HepG2 (cell line): ENCODE measurements at regions not wholly inside any gene's neighbourhood (a gene's known extent, or its start where the extent isn't known, plus 50 kb on each side); places are given as distances from the start of the nearest gene placed in this dataset.

Experiments used
- ATAC-seq: fragments of 200-7000 bp; cut with Tn5 transposase; 3 replicates; pipeline ENCODE4 v1.9.1; 2020; ENCODE audit warnings: mild to moderate bottlenecking, moderate library complexity
- BruUV-seq: library from RNA; stranded (reverse); fragments of 400-500 nt; replicated peaks from 2 replicates; lab custom pipeline; 2021; lab: Mats Ljungman, UMichigan
- CTCF ChIA-PET: fragments of 300-600 bp; formaldehyde crosslinking; extraction: SDS; loops from one replicate; lab custom pipeline; 2021; ENCODE audit warnings: low total read pairs, inconsistent platforms, low intra/inter-chr PET ratio; lab: Yijun Ruan, JAX
- POLR2A ChIA-PET: fragments of 350-600 bp; sonication (Branson Sonifier 250); formaldehyde crosslinking; loops from one replicate; lab custom pipeline; 2020; ENCODE audit warnings: antibody characterized with exemption, inconsistent platforms; lab: Yijun Ruan, JAX
- DNase-seq: peaks from one replicate; pipeline ENCODE4 v3.0.0-alpha.2; 2015; ENCODE audit warnings: low spot score
- FAIRE-seq: peaks from 3 replicates; lab custom pipeline; 2011; peaks lifted over from hg19 to GRCh38; lab: Jason Lieb, UNC
- H2AFZ ChIP-seq: one replicate; pipeline ENCODE4 v1.6.1; 2011; ENCODE audit warnings: low read length, inconsistent platforms
- H3K27ac ChIP-seq: fragments of 300-600 bp; 3 replicates; pipeline ENCODE4 v1.8.0; 2011; ENCODE audit warnings: mixed run types, mild to moderate bottlenecking, mixed read lengths, low read length, inconsistent platforms; ENCODE audit not compliant: insufficient read depth; ENCODE audit errors: extremely low read length
- H3K27me3 ChIP-seq, 2 experiments: fragments of 200-600 bp in 1 of 2; 2 replicates in 1 of 2; 3 replicates in 1 of 2; pipeline versions ENCODE4 v1.6.0 to v1.8.0; 2011; ENCODE audit warnings: low read length in 2 of 2, mild to moderate bottlenecking in 2 of 2, moderate library complexity in 2 of 2, inconsistent platforms in 1 of 2; ENCODE audit not compliant: insufficient read depth in 2 of 2, control insufficient read depth in 1 of 2
- H3K36me3 ChIP-seq, 2 experiments: fragments of 200-600 bp in 1 of 2; replicated peaks in 1 of 2; 2 replicates in 1 of 2; 3 replicates in 1 of 2; pipeline versions ENCODE4 v1.5.1 to v1.8.0; 2011; ENCODE audit warnings: low read length in 2 of 2, inconsistent platforms in 1 of 2; ENCODE audit not compliant: insufficient read depth in 2 of 2, control insufficient read depth in 1 of 2
- H3K4me1 ChIP-seq: 2 replicates; pipeline ENCODE4 v1.5.1; 2012; ENCODE audit warnings: low read length, inconsistent platforms; ENCODE audit not compliant: insufficient read depth
- H3K4me2 ChIP-seq: 2 replicates; pipeline ENCODE4 v1.6.0; 2011; ENCODE audit warnings: low read depth, low read length, inconsistent platforms
- H3K4me3 ChIP-seq, 3 experiments: fragments of 200-600 bp in 1 of 3; sonication (generic), shearing (Covaris generic) in 1 of 3; replicated peaks in 1 of 3; 2 replicates each; pipeline ENCODE4 v1.5.1; 2011 to 2016; ENCODE audit warnings: low read length in 3 of 3, inconsistent platforms in 2 of 3, low read depth in 2 of 3, mild to moderate bottlenecking in 2 of 3, control low read depth in 1 of 3, mixed read lengths in 1 of 3; ENCODE audit not compliant: insufficient read depth in 1 of 3
- H3K79me2 ChIP-seq: one replicate; pipeline ENCODE4 v1.6.1; 2011; ENCODE audit warnings: low read length, inconsistent platforms; ENCODE audit not compliant: insufficient read depth
- H3K9ac ChIP-seq: 2 replicates; pipeline ENCODE4 v1.6.0; 2011; ENCODE audit warnings: mild to moderate bottlenecking, low read depth, low read length, inconsistent platforms; ENCODE audit not compliant: insufficient read depth
- H3K9me3 ChIP-seq: 2 replicates; pipeline ENCODE4 v1.5.1; 2012; ENCODE audit warnings: mild to moderate bottlenecking, low read length
- H4K20me1 ChIP-seq: 2 replicates; pipeline ENCODE4 v1.6.0; 2011; ENCODE audit warnings: inconsistent platforms, mild to moderate bottlenecking, low read length, moderate library complexity; ENCODE audit not compliant: insufficient read depth
- ARID3A ChIP-seq: IDR thresholded peaks from 2 replicates; pipeline ENCODE4 v1.6.1; 2012; ENCODE audit warnings: low read depth, low read length, improper control_type of control experiment
- ATF7 ChIP-seq, 2 experiments: fragments of 450-650 bp in 1 of 2; sonication (generic) in 1 of 2; formaldehyde crosslinking in 1 of 2; IDR thresholded peaks; 2 replicates each; pipeline versions ENCODE4 v1.4.0 to v1.6.1; 2016 to 2020; ENCODE audit warnings: antibody characterized with exemption in 1 of 2, mild to moderate bottlenecking in 1 of 2, missing genetic modification reagents in 1 of 2
- ATF7-NPFF ChIP-seq: sonication (generic); formaldehyde crosslinking; IDR thresholded peaks from 2 replicates; pipeline ENCODE4 v1.8.1; 2023; ENCODE audit warnings: mild to moderate bottlenecking, low read depth, missing genetic modification reagents, moderate library complexity
- CEBPB ChIP-seq: IDR thresholded peaks from 2 replicates; pipeline ENCODE4 v1.6.1; 2011; ENCODE audit warnings: low read depth, low read length, improper control_type of control experiment, borderline replicate concordance
- CENPBD1 ChIP-seq: sonication (generic); formaldehyde crosslinking; IDR thresholded peaks from 2 replicates; pipeline ENCODE4 v1.8.0; 2022; ENCODE audit warnings: missing genetic modification reagents, low read depth, mild to moderate bottlenecking, borderline replicate concordance
- FOXK2 ChIP-seq: fragments of 450-650 bp; IDR thresholded peaks from 2 replicates; pipeline ENCODE4 v1.6.1; 2016
- HNRNPL ChIP-seq: fragments of 200-400 bp; formaldehyde crosslinking; IDR thresholded peaks from 2 replicates; pipeline ENCODE4 v1.6.1; 2017; ENCODE audit warnings: mild to moderate bottlenecking, low read depth, low read length
- NR2F2 ChIP-seq: IDR thresholded peaks from 2 replicates; pipeline ENCODE4 v1.6.1; 2012; ENCODE audit warnings: low read depth, inconsistent platforms, borderline replicate concordance
- RFX1 ChIP-seq: fragments of 450-650 bp; IDR thresholded peaks from 2 replicates; pipeline ENCODE4 v1.6.1; 2017
- RNF2 ChIP-seq: fragments of 450-650 bp; conservative IDR thresholded peaks from 2 replicates; pipeline ENCODE4 v1.6.1; 2016; ENCODE audit warnings: low read depth
- STAG1 ChIP-seq: sonication (generic); formaldehyde crosslinking; IDR thresholded peaks from 2 replicates; pipeline ENCODE4 v1.4.0; 2020; ENCODE audit warnings: missing genetic modification reagents
- ZKSCAN1 ChIP-seq: fragments of 150-350 bp; IDR thresholded peaks from 2 replicates; pipeline ENCODE4 v1.6.1; 2014; ENCODE audit warnings: low read length
- ZNF337 ChIP-seq: sonication (generic); formaldehyde crosslinking; IDR thresholded peaks from 2 replicates; pipeline ENCODE4 v1.5.1; 2020; ENCODE audit warnings: missing genetic modification reagents, low read depth, mild to moderate bottlenecking, borderline replicate concordance
- ZNF451 ChIP-seq: sonication (generic); formaldehyde crosslinking; IDR thresholded peaks from 2 replicates; pipeline ENCODE4 v1.5.0; 2020; ENCODE audit warnings: mild to moderate bottlenecking, missing genetic modification reagents
- ZNF574 ChIP-seq: sonication (generic); formaldehyde crosslinking; IDR thresholded peaks from 2 replicates; pipeline ENCODE4 v1.4.0; 2020; ENCODE audit warnings: missing genetic modification reagents
- ZNF75D ChIP-seq: sonication (generic); formaldehyde crosslinking; IDR thresholded peaks from 2 replicates; pipeline ENCODE4 v1.8.1; 2023; ENCODE audit warnings: missing genetic modification reagents, mild to moderate bottlenecking, borderline replicate concordance
- ZNF775 ChIP-seq: sonication (generic); formaldehyde crosslinking; IDR thresholded peaks from 2 replicates; pipeline ENCODE4 v1.4.0; 2020; ENCODE audit warnings: missing genetic modification reagents, mild to moderate bottlenecking, moderate library complexity, borderline replicate concordance
- WGBS: methylation state at CpG from one replicate; pipeline ENCODE4 v1.1.6; 2017; ENCODE audit warnings: low lambda C conversion rate; 5-methylcytosine and 5-hydroxymethylcytosine counted together
- in situ Hi-C: cut with HindIII; loops from 2 replicates; pipeline ENCODE4 v1.10.0; 2017; ENCODE audit warnings: low pct_unique_long_range_greater_than_20kb; ENCODE audit not compliant: extremely low pct_ligation_motif_present
- intact Hi-C: fragments of 100-400 bp; cut with micrococcal nuclease; formaldehyde crosslinking; loops from one replicate; pipeline ENCODE4 v1.10.0; 2022; ENCODE audit not compliant: unreplicated experiment

- intact Hi-C loops = no loop called here
- Histone ChIP-seq H3K27me3 (peaks cover 0 to 4% of the 10 kb centered on the region in 2 experiments; a peak in 1 of 5 replicates), H3K4me3 (0 out of 6 replicates have a peak overlapping the region, but pooled peaks of 1 of the 3 experiments have one; percentile 3), H3K79me2 (no peaks in the 10 kb centered on the region), H3K9ac (no peak overlapping the region), H3K9me3 (no peaks in the 10 kb centered on the region), H3K4me1 (peaks cover 39% of the 10 kb centered on the region), H2AFZ (no peak overlapping the region), H4K20me1 (no peaks in the 10 kb centered on the region), H3K4me2 (peak overlapping the region; percentile 52), H3K36me3 (no peaks in the 10 kb centered on the region), H3K27ac (no peak overlapping the region)
- ATAC-seq (peak; percentile 69), FAIRE-seq (no peak), DNase-seq (peak; percentile 23)
- WGBS = 0% methylated on average over 3 of the region's 5 CpGs
- CTCF ChIA-PET = no interaction called here
- in situ Hi-C loops = no loop called here
- POLR2A ChIA-PET = interaction anchor here (1.2 to 1.7 kb wide), 3 partner anchors 23 to 127 kb away, joined by 3 to 7 read pairs (median 5); partner anchors contain the start of genes CTNNA1 and HSPA9
- BruUV-seq = no TSS peak
- no peak for TF ChIP-seq RFX1
- no peak for TF ChIP-seq ZKSCAN1
- TF ChIP-seq RNF2 = no peak
- 0 out of 2 replicates have a peak, but pooled peaks have one; percentile 8 for TF ChIP-seq ARID3A
- no peak for TF ChIP-seq ZNF337 (CRISPR knock-in tag)
- peak; percentile 25; the same call in 1 of the 2 replicates for TF ChIP-seq STAG1 (CRISPR knock-in tag)
- no peak for TF ChIP-seq NR2F2
- no peak for TF ChIP-seq ATF7-NPFF (CRISPR knock-in tag)
- no peak for TF ChIP-seq ZNF75D (CRISPR knock-in tag)
- TF ChIP-seq ZNF451 (CRISPR knock-in tag) = no peak
- TF ChIP-seq ZNF574 (CRISPR knock-in tag) = no peak
- TF ChIP-seq CEBPB = peak; percentile 90
- TF ChIP-seq ZNF775 (CRISPR knock-in tag) = no peak
- TF ChIP-seq HNRNPL = no peak
- no peak for TF ChIP-seq CENPBD1
- no peak for TF ChIP-seq FOXK2
- TF ChIP-seq ATF7 (IDR thresholded peaks at IDR 0.05) = peak; percentile 77
- TF ChIP-seq ATF7 (CRISPR knock-in tag; IDR thresholded peaks at IDR 0.05) = no peak
These were observed 50.8 kb upstream of the CTNNA1 start for GRCh38 chr5:138702166-138703077.
